C4-2B (cell line): ENCODE measurements at regions not wholly inside any gene's neighbourhood (a gene's known extent, or its start where the extent isn't known, plus 50 kb on each side); places are given as distances from the start of the nearest gene placed in this dataset.

Experiments used
- ZFX ChIP-seq: fragments of 450-650 bp; IDR thresholded peaks from 2 replicates; pipeline ENCODE4 v1.6.1; 2017
- TF ChIP-seq, protein P1 (sequence below): fragments of 450-650 bp; conservative IDR thresholded peaks from 2 replicates; pipeline ENCODE4 v1.5.1; 2017; ENCODE audit warnings: mild to moderate bottlenecking

- TF ChIP-seq, protein P1, sequence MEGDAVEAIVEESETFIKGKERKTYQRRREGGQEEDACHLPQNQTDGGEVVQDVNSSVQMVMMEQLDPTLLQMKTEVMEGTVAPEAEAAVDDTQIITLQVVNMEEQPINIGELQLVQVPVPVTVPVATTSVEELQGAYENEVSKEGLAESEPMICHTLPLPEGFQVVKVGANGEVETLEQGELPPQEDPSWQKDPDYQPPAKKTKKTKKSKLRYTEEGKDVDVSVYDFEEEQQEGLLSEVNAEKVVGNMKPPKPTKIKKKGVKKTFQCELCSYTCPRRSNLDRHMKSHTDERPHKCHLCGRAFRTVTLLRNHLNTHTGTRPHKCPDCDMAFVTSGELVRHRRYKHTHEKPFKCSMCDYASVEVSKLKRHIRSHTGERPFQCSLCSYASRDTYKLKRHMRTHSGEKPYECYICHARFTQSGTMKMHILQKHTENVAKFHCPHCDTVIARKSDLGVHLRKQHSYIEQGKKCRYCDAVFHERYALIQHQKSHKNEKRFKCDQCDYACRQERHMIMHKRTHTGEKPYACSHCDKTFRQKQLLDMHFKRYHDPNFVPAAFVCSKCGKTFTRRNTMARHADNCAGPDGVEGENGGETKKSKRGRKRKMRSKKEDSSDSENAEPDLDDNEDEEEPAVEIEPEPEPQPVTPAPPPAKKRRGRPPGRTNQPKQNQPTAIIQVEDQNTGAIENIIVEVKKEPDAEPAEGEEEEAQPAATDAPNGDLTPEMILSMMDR = no peak
- TF ChIP-seq ZFX = no peak
Measured at GRCh38 chr22:48548391-48548790, 1279.3 kb downstream of the BRD1 start.
